DND-41 (cell line): ENCODE measurements at regions not wholly inside any gene's neighbourhood (a gene's known extent, or its start where the extent isn't known, plus 50 kb on each side); places are given as distances from the start of the nearest gene placed in this dataset.
"Not testable (repeated sequence)": the region's sequence is repeated elsewhere in the genome, so short reads cannot be mapped to it uniquely, and the experiment has no call there.

Experiments
- EZH2 ChIP-seq: IDR thresholded peaks from 3 replicates; pipeline ENCODE4 v1.6.1; 2012; ENCODE audit warnings: borderline replicate concordance, low read depth, mild to moderate bottlenecking, moderate library complexity, low read length, inconsistent platforms; ENCODE audit not compliant: severe bottlenecking
- TF ChIP-seq, protein P1 (sequence below): IDR thresholded peaks from 2 replicates; pipeline ENCODE4 v1.5.1; 2012; ENCODE audit warnings: borderline replicate concordance, low read length, moderate library complexity, mild to moderate bottlenecking; ENCODE audit not compliant: poor library complexity, severe bottlenecking; ENCODE audit errors: extremely low read depth

DNA sequence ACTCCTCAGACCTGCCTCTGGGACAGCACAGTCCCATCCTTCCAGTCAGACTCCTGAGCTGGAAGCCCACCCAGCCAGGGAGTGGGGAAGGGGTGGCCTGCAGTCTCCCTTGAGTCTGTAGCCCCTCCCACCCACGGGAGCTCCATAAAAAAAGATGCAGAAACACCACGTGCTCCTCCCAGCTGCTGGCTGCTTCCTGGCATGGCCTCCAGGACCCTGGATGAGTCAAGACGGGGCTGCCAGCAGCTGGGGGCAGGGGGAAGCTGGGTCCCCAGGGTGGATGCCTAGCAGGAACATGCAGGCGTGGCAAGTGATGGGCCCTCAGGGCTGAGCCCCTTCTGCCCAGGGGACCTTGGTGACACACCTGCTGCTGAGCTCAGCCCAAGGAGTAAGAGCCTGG, 138.5 kb downstream of the TBC1D2B start:
- TF ChIP-seq, protein P1, sequence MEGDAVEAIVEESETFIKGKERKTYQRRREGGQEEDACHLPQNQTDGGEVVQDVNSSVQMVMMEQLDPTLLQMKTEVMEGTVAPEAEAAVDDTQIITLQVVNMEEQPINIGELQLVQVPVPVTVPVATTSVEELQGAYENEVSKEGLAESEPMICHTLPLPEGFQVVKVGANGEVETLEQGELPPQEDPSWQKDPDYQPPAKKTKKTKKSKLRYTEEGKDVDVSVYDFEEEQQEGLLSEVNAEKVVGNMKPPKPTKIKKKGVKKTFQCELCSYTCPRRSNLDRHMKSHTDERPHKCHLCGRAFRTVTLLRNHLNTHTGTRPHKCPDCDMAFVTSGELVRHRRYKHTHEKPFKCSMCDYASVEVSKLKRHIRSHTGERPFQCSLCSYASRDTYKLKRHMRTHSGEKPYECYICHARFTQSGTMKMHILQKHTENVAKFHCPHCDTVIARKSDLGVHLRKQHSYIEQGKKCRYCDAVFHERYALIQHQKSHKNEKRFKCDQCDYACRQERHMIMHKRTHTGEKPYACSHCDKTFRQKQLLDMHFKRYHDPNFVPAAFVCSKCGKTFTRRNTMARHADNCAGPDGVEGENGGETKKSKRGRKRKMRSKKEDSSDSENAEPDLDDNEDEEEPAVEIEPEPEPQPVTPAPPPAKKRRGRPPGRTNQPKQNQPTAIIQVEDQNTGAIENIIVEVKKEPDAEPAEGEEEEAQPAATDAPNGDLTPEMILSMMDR: not testable (repeated sequence)
- TF ChIP-seq EZH2: not testable (repeated sequence)
